ACC112 (cell line): ENCODE measurements at regions not wholly inside any gene's neighbourhood (a gene's known extent, or its start where the extent isn't known, plus 50 kb on each side); places are given as distances from the start of the nearest gene placed in this dataset.

Experiments used
- H2AFZ ChIP-seq: fragments of 200-600 bp; sonication (generic); one replicate; pipeline ENCODE4 v1.6.0; 2017; ENCODE audit warnings: antibody characterized with exemption, low read length; ENCODE audit not compliant: unreplicated experiment
- H3K27ac ChIP-seq: fragments of 200-600 bp; sonication (generic); 2 replicates; pipeline ENCODE4 v1.5.1; 2014; ENCODE audit warnings: low read depth, mild to moderate bottlenecking, antibody characterized with exemption, low read length, moderate library complexity
- H3K27me3 ChIP-seq: fragments of 200-600 bp; sonication (generic); 2 replicates; pipeline ENCODE4 v1.6.1; 2014; ENCODE audit warnings: mild to moderate bottlenecking, antibody characterized with exemption, low read length, moderate library complexity, mixed read lengths; ENCODE audit not compliant: insufficient read depth
- H3K36me3 ChIP-seq: fragments of 200-600 bp; sonication (generic); 2 replicates; pipeline ENCODE4 v1.6.1; 2016; ENCODE audit warnings: mild to moderate bottlenecking, antibody characterized with exemption, low read length, moderate library complexity, mixed read lengths; ENCODE audit not compliant: insufficient read depth
- H3K4me1 ChIP-seq: fragments of 200-600 bp; sonication (generic); one replicate; pipeline ENCODE4 v1.6.1; 2016; ENCODE audit warnings: low read length, mixed read lengths; ENCODE audit not compliant: insufficient read depth, unreplicated experiment, control insufficient read depth
- H3K4me3 ChIP-seq: fragments of 200-600 bp; sonication (generic); 2 replicates; pipeline ENCODE4 v1.5.1; 2014; ENCODE audit warnings: mild to moderate bottlenecking, low read depth, low read length
- H3K79me2 ChIP-seq: fragments of 200-600 bp; sonication (generic); one replicate; pipeline ENCODE4 v1.6.0; 2016; ENCODE audit warnings: low read length; ENCODE audit not compliant: control insufficient read depth, unreplicated experiment, insufficient read depth

DNA sequence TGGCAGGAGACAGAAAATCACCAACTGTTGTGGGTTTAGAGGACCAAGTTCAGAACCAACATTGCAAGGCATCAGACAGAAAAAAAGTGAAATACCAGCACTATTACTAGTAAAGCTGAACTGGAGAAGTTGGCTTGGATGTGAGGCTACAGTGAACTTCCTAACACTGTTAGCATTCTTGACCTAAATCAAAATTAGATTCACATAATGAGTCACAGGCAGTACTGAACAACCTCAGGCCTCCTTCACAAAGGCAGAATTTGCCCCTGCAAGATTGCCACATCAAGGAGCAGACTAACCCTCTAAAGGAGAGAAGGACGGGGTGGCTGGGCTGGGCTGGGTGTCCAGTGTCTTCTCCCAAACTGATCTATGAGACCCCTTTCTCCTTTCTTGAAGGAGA is 539.7 kb downstream of the SNAPC1 start:
- Histone ChIP-seq H3K27me3 (no peaks in the 10 kb centered on the region), H2AFZ (no peak overlapping the region), H3K27ac (no peak overlapping the region), H3K4me3 (no peak overlapping the region), H3K36me3 (no peaks in the 10 kb centered on the region), H3K4me1 (no peaks in the 10 kb centered on the region), H3K79me2 (no peaks in the 10 kb centered on the region)

DNA sequence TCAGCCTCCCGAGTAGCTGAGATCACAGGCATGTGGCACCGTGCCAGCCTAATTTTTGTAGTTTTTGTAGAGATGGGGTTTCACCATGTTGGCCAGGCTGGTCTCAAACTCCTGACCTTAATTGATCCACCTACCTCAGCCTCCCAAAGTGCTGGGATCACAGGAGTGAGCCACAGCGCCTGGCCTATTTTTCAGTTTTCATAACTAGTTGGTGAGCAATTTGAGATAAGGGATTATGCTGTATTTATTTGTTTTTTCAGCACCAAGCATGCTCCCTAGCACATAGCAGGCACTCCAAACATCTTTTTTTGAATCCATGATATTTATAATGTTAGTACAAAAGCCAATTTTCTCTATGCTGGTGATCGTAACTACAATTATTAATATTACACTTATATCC is 541.2 kb downstream of the SNAPC1 start:
- H3K4me1 ChIP-seq, result no peaks in the 10 kb centered on the region
- no peaks in the 10 kb centered on the region for H3K79me2 ChIP-seq
- no peak overlapping the region for H3K27ac ChIP-seq
- no peak overlapping the region for H2AFZ ChIP-seq
- H3K4me3 ChIP-seq, result no peak overlapping the region
- H3K27me3 ChIP-seq, result no peaks in the 10 kb centered on the region
- H3K36me3 ChIP-seq, result no peaks in the 10 kb centered on the region

DNA sequence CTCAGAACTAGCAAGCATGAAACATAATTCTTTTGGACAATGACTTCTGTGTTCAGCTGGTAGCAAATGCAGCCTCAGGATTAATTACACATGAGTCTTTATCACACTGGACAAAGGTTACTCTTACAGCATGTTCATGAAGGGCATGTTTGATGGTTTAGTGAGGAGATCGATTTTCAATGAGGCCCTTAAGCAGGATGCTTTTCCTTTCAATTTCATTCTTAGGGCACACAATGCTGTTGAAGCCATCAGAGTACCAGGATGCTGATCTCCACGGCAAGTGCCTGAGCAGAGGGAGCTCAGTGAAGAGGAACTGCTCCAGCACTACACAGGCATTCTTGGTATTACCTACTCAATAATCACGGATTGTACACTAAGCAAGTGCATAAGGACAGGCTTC is 542.0 kb downstream of the SNAPC1 start:
- no peak overlapping the region for H2AFZ ChIP-seq
- no peak overlapping the region for H3K27ac ChIP-seq
- H3K36me3 ChIP-seq, result no peaks in the 10 kb centered on the region
- no peak overlapping the region for H3K4me3 ChIP-seq
- H3K4me1 ChIP-seq, result no peaks in the 10 kb centered on the region
- H3K27me3 ChIP-seq, result no peaks in the 10 kb centered on the region
- H3K79me2 ChIP-seq, result no peaks in the 10 kb centered on the region

DNA sequence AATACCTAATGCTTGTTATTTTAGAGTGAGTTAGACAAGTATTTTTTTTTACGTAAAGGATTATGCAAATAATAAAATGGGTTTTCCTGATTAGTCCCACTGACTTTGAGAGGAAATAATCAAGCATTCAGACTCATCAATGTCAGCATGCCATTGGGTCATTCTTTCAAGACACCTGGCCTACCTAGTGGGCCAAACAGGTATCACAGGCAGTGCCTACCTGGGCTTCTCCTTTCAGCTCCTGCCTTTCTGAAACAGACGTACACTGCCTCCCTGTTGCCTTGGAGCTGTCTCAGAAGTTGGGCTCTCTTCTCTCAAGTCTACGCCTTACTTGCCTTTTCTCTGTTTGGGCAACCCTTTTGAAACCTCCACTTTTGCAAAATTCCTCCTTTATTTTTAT is 545.6 kb downstream of the SNAPC1 start:
- Histone ChIP-seq H3K4me3 (no peak overlapping the region), H3K36me3 (no peaks in the 10 kb centered on the region), H3K27me3 (no peaks in the 10 kb centered on the region), H3K27ac (no peak overlapping the region), H2AFZ (no peak overlapping the region), H3K4me1 (no peaks in the 10 kb centered on the region), H3K79me2 (no peaks in the 10 kb centered on the region)

DNA sequence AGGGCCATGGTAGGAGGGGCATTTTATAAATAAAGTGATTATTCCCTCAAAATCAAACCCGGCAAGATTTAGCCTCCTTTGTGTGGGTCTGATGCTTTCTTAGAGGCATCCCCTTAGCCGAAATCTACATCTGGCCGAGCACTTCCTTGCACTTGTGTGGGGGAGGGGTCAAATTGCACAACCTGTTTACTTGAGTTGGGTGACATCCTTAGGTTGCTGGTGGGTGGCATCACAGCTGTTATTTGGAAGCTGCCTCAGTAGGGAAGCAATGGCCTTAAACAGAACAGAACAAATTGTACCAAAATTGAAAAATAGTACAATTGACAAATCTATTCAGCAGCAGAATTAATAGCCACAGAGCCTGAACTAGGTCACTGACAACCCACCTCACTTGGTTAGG is 546.1 kb downstream of the SNAPC1 start:
- no peak overlapping the region for H3K27ac ChIP-seq
- H3K4me3 ChIP-seq, result no peak overlapping the region
- H2AFZ ChIP-seq, result no peak overlapping the region
- no peaks in the 10 kb centered on the region for H3K27me3 ChIP-seq
- no peaks in the 10 kb centered on the region for H3K36me3 ChIP-seq
- no peaks in the 10 kb centered on the region for H3K79me2 ChIP-seq
- no peaks in the 10 kb centered on the region for H3K4me1 ChIP-seq

DNA sequence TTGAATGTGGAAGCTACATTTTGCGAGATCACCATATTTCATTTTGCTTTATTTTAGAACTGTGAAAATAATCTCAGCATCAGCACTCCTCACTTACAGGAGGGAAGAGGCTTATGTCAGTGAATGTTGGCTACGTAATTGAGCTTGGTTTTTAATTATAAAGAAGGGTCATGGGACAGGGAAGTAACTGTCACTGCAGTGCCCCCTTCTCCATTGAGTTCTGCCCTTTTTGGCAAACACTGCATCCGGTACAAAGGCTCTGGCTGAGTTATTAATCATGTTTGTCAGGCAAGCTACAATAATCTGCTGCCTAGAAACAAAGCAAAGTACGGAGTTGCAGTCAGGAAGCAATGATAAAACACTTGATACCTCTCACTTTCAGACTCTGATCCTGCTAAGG is 546.7 kb downstream of the SNAPC1 start:
- H3K4me3 ChIP-seq, result no peak overlapping the region
- H3K27me3 ChIP-seq, result no peaks in the 10 kb centered on the region
- H3K79me2 ChIP-seq, result no peaks in the 10 kb centered on the region
- H3K4me1 ChIP-seq, result no peaks in the 10 kb centered on the region
- H2AFZ ChIP-seq, result no peak overlapping the region
- H3K36me3 ChIP-seq, result no peaks in the 10 kb centered on the region
- no peak overlapping the region for H3K27ac ChIP-seq

DNA sequence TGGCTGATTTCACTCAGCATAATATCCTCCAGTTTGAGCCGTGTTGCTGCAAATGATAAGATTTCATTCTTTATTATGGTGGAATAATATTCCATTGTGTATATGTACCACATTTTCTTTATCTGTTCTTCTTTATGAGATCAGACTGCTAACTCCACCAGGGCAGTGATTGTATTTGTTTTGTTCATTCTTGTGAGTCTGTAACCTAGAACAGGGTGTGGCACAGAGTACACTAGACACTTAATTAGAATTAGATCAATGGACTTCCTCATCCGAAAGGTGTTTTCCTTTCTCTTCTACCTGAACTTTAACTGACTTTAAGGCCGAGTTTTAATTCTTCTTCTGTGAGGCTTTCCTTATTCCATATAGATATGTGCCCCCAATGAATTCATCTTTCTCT is 551.0 kb downstream of the SNAPC1 start:
- H3K27ac ChIP-seq, result no peak overlapping the region
- no peaks in the 10 kb centered on the region for H3K79me2 ChIP-seq
- no peaks in the 10 kb centered on the region for H3K4me1 ChIP-seq
- H3K36me3 ChIP-seq, result no peaks in the 10 kb centered on the region
- no peaks in the 10 kb centered on the region for H3K27me3 ChIP-seq
- no peak overlapping the region for H3K4me3 ChIP-seq
- no peak overlapping the region for H2AFZ ChIP-seq

DNA sequence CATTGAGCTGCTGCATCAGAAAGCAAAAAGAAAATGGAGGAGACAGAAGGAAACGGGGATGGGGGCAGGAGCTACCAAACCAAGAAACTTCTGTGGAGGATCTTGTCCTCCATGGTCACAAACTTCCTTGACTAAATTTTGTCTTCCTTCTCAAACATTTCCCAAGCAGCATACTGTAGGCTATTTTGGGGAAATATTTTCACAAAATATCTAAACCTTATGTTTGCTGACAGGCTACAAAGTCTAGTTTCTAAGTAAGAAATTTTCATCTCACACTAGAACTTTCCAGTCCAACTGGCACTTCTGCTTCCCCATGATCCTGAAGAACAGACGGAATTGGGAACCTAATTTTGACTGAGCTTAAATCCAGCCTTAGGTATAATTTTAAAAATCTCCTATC is 552.0 kb downstream of the SNAPC1 start:
- H3K36me3 ChIP-seq, result no peaks in the 10 kb centered on the region
- no peaks in the 10 kb centered on the region for H3K4me1 ChIP-seq
- H2AFZ ChIP-seq, result no peak overlapping the region
- no peak overlapping the region for H3K4me3 ChIP-seq
- H3K79me2 ChIP-seq, result no peaks in the 10 kb centered on the region
- H3K27ac ChIP-seq, result no peak overlapping the region
- no peaks in the 10 kb centered on the region for H3K27me3 ChIP-seq

DNA sequence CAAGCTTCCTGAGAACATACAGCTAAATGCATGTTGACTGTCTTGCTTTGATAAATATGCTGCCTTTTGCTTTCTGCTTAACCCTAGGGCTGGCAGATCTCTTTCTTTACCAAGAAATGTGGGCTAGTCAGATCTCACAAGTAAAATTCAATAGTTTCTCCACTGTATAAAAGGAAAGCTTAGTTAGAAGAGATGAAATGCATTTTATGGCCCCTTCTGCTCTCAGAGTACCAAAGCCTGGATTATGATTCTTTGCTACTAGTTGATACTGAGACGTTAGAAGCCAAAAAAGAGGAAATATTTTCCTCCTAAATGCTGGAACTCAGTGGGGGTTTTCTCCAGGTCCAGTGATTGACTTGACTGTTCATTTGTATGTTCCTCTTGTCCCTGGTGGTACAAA is 552.7 kb downstream of the SNAPC1 start:
- H3K27me3 ChIP-seq, result no peaks in the 10 kb centered on the region
- H3K36me3 ChIP-seq, result no peaks in the 10 kb centered on the region
- H2AFZ ChIP-seq, result no peak overlapping the region
- H3K4me1 ChIP-seq, result no peaks in the 10 kb centered on the region
- no peak overlapping the region for H3K4me3 ChIP-seq
- H3K27ac ChIP-seq, result no peak overlapping the region
- no peaks in the 10 kb centered on the region for H3K79me2 ChIP-seq

DNA sequence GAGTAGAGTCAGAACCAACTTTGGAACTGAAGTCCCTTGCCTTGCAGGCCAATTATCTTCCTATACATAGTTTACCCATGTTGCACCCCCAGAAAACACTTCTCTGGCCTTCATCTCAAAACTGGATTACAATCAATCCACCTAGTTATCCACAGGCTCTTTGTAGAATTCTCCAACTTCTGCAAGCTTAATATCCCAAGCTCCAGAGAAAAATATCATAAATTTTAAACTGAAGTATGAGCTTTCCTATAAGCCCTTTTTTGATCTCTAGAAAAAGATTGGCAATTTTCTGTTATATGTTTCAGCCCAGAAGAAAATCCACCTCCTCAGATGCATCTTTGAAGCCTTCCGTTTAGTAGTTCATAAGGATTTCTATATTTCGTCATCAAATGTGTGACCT is 553.4 kb downstream of the SNAPC1 start:
- no peaks in the 10 kb centered on the region for H3K4me1 ChIP-seq
- H3K36me3 ChIP-seq, result no peaks in the 10 kb centered on the region
- no peaks in the 10 kb centered on the region for H3K27me3 ChIP-seq
- no peak overlapping the region for H3K27ac ChIP-seq
- H2AFZ ChIP-seq, result no peak overlapping the region
- H3K4me3 ChIP-seq, result no peak overlapping the region
- no peaks in the 10 kb centered on the region for H3K79me2 ChIP-seq

DNA sequence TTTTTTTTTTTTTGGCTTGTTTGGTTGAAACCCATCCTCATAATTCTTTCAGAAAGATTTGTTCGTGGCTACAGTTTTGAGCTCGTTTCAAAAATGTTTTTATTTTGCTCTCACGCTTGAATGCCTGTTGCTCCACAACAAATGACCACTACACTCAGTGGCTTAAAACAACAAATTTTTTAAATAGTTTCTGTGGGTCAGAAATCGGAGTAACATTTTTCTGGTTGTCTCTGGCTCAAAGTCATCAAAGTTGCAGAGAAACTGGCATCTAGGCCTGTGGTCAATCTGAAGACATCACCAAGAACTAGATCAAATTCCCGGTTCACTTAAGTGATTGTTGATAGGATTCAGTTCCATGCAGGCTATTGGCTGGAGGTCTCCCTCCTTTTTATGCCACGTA is 560.0 kb downstream of the SNAPC1 start:
- no peaks in the 10 kb centered on the region for H3K36me3 ChIP-seq

DNA sequence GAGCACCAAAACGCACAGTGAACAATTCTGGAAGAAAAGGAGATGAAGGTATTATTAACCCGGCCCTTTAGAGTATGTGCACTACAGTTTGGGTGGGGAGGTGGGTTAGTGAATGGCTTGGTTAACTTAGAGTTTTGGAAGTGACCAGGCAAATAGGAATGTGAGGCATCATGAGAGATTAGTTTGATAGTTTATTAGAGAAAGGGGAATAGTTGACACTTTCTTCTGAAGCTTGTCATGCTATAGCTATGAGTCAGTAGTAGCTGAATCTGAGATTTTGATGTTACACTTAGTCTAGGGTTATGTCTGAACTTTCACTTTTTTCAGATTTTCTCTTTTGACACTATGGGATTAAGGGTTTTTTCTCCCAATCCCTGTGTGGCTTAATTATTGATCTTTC is 567.2 kb downstream of the SNAPC1 start:
- Histone ChIP-seq H3K4me1 (no peaks in the 10 kb centered on the region), H3K27ac (no peak overlapping the region), H3K27me3 (no peaks in the 10 kb centered on the region), H3K79me2 (no peaks in the 10 kb centered on the region), H3K4me3 (no peak overlapping the region), H2AFZ (no peak overlapping the region), H3K36me3 (no peaks in the 10 kb centered on the region)

More for the DNA sequence above, 560.0 kb downstream of the SNAPC1 start:
- Histone ChIP-seq H3K4me1 (no peaks in the 10 kb centered on the region), H2AFZ (no peak overlapping the region), H3K4me3 (no peak overlapping the region), H3K27me3 (no peaks in the 10 kb centered on the region), H3K27ac (no peak overlapping the region), H3K79me2 (no peaks in the 10 kb centered on the region)
